NCI-H526 (cell line): ENCODE measurements at regions not wholly inside any gene's neighbourhood (a gene's known extent, or its start where the extent isn't known, plus 50 kb on each side); places are given as distances from the start of the nearest gene placed in this dataset.
A peak's percentile ranks its signal among the peaks of the same experiment; 100 is the strongest.
"Not testable (repeated sequence)": the region's sequence is repeated elsewhere in the genome, so short reads cannot be mapped to it uniquely, and the experiment has no call there.

ENCODE experiments used
- DNase-seq, 2 experiments: peaks; one replicate each; lab custom pipeline; 2025; lab: John Stamatoyannopoulos, UW

DNA sequence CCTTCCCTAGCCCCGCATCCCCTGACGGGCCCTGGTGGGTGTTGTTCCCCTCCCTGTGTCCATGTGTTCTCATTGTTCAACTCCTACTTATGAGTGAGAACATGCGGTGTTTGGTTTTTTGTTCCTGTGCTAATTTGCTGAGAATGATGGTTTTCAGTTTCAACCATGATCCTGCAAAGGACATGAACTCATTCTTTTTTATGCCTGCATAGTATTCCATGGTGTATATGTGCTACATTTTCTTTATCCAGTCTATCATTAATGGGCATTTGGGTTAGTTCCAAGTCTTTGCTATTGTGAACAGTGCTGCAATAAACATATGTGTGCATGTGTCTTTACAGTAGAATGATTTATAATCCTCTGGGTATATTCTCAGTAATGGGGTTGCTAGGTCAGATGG is 65.7 kb upstream of the DCD start:
- not testable (repeated sequence) for DNase-seq

GRCh38 chr12:54711669-54712068 is 63.5 kb upstream of the DCD start:
- no peak for DNase-seq

DNA sequence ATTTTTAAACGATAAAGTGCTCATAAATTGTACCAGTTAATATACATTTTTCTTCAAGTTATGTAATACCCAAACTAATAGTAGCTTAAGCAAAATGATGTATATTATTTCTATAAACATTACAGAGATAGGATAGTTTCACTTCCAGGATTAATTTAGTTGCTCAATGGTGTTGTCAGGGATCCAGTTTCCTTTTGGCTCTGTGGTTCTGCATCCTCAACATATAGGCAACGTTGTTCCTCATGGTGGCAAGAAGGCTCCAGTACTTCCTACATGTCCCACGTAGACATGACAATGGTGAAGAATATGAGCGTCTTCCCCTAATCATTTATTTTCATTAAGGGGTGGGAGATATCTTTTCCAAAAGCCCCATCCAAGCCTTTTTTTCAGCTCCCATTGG is 60.7 kb upstream of the DCD start:
- no peak for DNase-seq

GRCh38 chr12:54704202-54704601 is 56.0 kb upstream of the DCD start:
- DNase-seq, result no peak

- DNase-seq, result peak in 1 of 2 experiments; percentile 51
These were observed 53.9 kb upstream of the DCD start for GRCh38 chr12:54701940-54702592.

DNA sequence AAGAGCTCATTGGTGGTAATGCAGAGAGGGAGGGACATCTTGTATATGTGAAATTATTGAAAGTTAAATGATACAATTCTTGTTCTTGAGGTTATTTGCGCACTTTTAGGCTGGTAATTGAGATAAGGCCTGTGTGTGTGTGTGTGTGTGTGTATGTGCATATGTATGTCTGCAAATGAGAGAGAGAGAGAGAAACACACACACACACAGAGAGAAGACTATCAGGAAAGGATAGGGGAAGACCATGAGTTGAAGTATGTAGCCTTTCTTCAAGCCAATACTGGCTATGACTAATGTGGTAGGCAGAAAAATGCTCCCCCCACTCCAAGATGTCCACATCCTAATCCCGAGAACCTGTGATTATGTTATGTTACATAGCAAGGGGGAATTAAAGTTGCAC is 52.7 kb upstream of the DCD start:
- no peak for DNase-seq

DNA sequence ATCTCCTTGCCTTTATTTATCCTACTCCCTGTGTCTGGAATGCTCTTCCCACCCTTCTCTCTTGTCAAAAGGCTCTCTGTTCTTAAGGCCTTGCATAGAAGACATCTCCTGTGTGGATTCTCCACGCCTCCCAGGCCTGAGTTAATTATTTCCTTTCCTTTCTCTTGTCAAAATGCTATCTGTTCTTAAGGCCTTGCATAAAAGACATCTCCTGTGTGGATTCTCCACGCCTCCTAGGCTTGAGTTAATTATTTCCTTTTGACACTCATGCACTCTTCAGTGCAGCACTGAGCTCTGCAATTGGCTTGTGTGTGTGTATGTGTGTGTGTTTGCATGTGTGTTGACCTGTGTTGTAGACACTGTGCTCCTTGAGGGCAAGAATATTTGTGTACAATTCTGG is 52.1 kb upstream of the DCD start:
- no peak for DNase-seq
